GM21515 (cell line): ENCODE measurements at regions not wholly inside any gene's neighbourhood (a gene's known extent, or its start where the extent isn't known, plus 50 kb on each side); places are given as distances from the start of the nearest gene placed in this dataset.
"Not testable (repeated sequence)": the region's sequence is repeated elsewhere in the genome, so short reads cannot be mapped to it uniquely, and the experiment has no call there.

Source experiments
- ATAC-seq: cut with Tn5 transposase; IDR thresholded peaks from one replicate; pipeline ENCODE4 v1.9.1; 2021; ENCODE audit not compliant: unreplicated experiment

DNA sequence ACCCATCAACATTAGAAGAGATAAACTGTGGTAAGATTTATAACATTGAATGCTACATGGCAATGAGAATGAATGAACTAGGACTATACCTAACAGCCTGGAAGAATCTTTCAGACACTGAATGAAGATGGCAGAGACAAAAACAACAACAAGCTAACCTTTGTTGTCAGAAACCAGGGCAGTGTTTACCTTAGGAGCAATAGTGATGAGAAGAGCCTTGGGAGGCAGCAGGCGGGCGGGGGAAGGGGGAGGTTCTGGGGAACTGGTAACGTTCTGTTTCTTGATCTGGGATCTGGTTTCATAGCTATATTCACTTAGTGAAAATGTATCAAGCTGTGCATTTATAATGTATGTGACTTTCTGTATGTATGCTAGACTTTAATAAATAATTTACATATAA, 139.0 kb upstream of the TNRC6C start:
- ATAC-seq = no peak

GRCh38 chr17:77821114-77821513, 137.4 kb upstream of the TNRC6C start:
- no peak for ATAC-seq

DNA sequence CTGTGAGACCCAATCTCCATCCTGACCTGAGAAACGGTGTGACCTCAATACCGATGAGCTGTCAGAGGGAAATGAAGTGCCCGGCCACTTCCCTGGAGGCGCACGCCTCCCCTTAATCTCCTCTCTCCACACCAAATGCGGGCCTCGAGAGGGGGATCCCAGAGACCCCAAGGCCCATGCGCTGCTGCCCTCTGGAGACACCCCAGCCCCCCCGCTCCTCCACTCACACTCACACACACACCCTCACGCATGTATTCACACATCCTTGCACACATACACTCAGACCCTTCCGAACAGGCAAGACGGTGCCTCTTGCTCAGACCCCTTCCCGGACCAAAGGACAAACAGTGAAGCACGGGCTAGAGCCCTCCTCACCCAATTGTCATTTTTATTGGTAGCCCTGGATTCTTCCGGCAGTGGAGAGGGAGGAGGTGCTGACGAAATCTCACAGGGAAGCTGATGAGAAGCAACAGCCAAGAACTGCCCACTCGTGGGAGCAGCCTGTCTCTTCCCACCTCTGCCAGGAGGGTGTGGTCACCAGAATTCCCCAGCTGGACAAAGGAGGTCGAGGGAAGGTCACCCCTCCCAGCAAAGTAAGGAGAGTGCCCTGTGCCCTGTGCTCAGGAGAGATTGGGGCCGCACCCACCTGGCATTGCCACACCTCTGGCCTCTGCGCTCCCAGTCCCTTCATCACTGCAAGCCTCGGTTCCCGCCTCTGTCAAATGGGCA, 136.0 kb upstream of the TNRC6C start:
- ATAC-seq = no peak

- ATAC-seq = no peak
Measured at GRCh38 chr17:77824102-77824779, 134.3 kb upstream of the TNRC6C start.

GRCh38 chr17:77824780-77825280, 133.7 kb upstream of the TNRC6C start:
- no peak for ATAC-seq

DNA sequence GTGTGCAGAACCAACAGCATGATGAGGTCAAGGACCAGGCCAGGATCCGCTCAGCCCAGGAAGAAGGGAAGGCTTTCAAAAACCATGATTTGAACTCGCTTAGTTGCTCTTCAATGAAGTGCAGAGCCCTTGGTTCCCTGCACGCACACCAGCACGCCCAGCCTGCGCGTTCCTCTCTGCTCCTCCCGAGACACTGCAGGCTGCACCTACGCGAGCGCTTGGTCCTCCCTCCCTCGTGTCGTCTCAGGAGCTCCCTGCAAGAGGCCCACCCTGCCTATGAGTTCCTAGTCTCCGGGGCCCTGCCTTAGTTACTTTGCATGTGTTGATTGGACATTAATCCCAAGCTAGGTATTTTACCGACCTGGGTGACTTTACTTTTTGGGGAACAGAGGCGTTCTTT, 132.9 kb upstream of the TNRC6C start:
- ATAC-seq = no peak

GRCh38 chr17:77826132-77826873, 132.2 kb upstream of the TNRC6C start:
- no peak for ATAC-seq

- ATAC-seq = no peak
Measured at GRCh38 chr17:77827039-77827438, 131.5 kb upstream of the TNRC6C start.

DNA sequence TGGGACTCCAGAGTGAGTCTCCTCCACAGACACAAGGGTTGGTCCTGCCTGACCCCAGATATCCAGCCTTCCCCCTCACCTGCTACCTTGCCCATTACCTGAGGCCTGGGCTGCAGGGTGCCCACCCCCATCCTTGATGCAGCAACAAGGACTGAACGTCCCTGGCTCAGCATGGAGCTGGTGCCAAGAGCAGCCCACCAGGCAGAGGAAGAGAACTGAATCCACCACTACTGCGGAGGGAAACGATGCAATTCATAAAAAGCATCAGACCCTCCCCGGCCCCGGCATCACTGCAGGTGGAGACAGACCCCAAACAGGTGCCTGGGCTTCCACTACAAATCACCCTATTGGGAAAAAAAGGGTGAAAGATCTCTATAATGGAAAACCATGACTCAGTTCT, 131.0 kb upstream of the TNRC6C start:
- ATAC-seq = no peak

DNA sequence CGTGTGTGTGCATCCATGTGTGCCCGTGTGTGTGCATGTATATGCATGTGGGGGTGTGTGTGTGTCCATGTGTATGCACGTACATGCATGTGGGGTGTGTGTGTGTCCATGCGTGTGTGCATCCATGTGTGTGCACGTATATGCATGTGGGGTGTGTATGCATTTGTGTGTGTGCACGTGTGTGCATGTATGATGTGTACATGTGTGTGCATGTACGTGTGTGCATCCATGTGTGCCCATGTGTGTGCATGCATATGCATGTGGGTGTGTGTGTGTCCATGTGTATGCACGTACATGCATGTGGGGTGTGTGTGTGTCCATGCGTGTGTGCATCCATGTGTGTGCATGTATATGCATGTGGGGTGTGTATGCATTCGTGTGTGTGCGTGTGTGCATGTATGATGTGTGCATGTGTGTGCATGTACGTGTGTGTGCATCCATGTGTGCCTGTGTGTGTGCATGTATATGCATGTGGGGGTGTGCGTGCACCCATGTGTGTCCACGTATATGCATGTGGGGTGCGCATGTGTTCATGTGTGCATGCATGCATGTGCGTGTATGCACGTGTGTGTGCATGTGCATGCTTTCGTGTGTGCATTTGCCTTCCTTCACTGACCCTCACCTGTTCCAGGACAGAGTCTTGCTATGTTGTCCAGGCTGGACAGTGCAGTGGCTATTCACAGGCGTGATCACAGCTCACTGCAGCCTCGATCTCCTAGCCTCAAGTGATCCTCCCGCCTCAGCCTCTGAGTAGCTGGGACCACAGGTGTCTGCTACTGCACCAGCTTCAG, 129.6 kb upstream of the TNRC6C start:
- ATAC-seq = no peak

GRCh38 chr17:77829843-77830799, 128.4 kb upstream of the TNRC6C start:
- no peak for ATAC-seq

DNA sequence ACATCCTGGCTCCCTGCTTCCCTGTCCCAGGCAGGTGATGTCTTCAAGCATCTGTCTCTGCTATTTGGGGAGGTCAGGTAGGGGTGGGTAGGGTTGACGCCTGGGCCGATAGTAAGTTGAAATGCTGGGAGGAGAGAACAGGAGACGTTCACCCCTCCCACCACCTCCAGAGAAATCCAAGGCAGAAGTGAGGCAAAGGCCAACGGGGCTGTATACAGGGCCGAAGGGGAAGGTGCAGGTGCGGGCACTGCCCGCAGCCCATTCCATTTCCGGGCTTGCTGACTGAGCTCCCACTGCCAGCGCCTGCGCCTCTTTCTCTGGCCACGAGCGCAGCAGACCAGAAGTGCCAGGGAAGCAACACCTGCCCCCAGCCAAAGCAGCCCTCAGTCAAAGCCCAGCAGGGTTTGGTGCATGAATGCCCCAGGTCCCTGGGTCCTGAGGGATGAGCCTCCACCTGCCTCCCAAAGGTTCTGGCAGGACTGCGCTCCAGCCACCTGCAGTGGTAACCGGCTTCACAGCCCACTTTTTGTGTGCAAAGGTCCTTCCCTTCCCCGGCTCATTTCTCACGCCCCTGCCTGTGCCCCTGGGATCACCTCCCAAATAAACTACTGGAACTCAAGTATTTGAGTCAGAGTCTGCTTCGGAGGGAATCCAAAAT, 127.6 kb upstream of the TNRC6C start:
- ATAC-seq = no peak

DNA sequence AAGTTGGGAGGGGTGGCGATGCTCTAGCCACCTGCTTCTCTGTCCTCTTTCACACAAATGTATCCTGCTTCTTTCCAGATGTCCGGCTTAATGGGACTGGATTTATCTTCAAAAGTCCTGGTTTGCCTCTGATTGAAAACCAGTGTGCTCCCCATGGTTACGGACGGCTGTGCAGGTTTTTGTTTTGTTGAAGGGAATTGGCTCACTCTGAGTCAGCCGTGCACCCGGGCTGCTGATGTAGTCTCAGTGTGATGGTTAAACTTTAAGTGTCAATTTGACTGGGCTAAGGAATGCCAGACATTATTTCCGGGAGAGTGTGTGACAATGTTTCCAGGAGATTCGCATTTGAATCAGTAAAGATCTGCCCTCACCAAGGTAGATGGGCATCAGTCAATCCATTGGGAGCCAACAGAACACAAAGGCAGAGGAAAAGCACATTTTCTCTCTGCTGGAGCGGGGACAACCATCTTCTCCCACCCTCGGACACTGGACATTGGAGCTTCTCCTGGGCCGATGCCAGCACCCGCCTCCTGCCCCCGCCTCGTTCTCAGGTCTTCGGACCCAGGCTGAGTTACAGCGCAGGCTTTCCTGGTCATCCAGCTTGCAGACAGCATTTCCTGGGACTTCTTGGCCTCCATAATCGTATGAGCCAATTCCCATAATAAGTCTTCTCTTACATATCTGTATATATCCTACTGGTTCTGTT, 126.9 kb upstream of the TNRC6C start:
- ATAC-seq = no peak

- ATAC-seq = no peak
Measured at GRCh38 chr17:77832180-77832560, 126.3 kb upstream of the TNRC6C start.

DNA sequence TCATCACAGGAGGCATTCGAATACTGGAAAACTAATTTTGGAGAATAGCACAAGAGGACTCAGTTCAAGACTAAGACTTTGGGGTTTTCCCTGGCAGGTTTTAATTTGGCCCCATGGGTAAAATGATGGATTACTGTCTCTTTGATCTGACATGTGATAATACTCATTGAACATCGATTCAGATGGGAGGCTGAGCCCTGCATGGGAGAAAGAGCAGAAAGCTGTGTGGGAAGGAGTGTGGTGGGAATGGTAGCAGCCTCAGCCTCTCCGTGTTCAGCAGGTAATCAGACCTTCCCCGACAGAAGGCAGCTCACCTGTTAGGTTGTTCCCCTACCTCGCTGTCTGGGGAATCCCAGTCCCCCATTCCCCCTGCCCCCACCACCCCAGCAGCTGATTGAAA, 124.7 kb upstream of the TNRC6C start:
- no peak for ATAC-seq

DNA sequence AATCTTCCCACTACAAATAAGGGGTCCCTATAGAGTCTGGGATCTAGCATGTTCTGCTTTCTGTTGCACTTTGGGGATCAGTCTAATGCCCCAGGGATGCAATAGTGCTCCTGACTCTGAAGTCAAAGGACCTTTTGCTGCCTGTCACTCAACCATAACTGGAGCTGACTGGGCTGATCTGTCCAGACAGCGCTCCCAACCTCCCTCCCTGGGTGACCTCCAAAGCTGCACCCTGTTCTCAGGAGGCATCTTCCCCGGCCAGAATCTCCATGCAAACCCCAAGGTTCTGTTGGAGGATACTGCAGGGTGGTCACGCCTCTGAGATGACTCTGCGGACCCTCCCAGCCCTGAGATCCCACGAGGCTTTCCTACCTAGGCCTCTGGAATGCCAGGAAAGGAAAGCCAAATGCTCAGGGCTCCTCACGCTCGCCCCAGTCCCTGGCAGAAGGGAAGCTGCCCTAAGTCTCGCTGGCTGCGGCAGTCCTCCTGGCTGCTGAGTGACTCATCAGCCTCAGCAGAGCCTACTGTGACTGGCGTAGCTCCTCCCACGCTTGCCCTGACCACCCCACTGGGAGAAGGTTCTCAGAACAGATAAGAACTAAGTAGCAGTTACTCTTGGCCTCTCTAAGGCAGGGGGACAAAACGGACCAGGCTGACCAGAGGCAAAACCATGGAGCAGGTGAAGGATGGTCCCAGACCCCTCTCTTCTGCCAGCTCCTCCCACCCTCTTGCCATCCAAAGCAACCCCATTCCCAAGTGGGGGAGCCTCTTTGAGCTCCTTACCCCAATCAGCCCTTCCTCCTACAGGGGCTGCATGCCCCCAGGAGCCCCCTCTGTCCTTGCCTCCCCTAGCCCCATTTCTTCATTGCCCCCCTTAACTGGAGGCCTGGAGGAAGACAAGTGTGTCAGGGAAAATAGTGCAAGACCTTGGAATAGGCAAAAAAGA, 124.1 kb upstream of the TNRC6C start:
- ATAC-seq = no peak

DNA sequence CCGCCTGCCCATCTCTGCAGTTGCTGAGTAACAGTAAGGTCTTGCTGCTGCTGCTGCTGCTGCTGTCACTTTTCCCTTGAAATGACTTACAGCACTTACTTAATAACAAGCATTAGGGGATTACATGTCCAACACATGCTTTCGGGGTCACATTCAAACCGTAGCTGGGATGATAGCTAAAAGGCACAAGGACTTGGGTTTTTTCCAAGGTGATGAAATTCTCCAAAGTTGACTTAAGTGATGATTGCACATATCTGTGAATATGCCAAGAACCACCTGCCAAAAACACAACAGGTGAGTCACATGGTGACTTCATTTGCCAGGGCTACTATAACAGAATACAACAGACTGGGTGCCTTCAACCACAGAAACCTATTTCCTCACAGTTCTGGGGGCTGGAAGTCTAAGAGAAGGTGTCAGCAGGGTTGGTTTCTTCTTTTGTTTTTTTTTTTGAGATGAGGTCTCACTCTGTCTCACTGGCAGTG, 121.9 kb upstream of the TNRC6C start:
- no peak for ATAC-seq

GRCh38 chr17:77837072-77837471, 121.4 kb upstream of the TNRC6C start:
- ATAC-seq = not testable (repeated sequence)
